CD8-positive, alpha-beta memory T cell (primary cell): ENCODE measurements at regions not wholly inside any gene's neighbourhood (a gene's known extent, or its start where the extent isn't known, plus 50 kb on each side); places are given as distances from the start of the nearest gene placed in this dataset.
A peak's percentile ranks its signal among the peaks of the same experiment; 100 is the strongest.
"Not testable (repeated sequence)": the region's sequence is repeated elsewhere in the genome, so short reads cannot be mapped to it uniquely, and the experiment has no call there.

ENCODE experiments used
- CTCF ChIA-PET: fragments of 350-600 bp; sonication (Branson Sonifier 250); formaldehyde crosslinking; loops from one replicate; lab custom pipeline; 2021; ENCODE audit warnings: antibody characterized with exemption; lab: Charles Lee
- POLR2A ChIA-PET: fragments of 350-600 bp; sonication (Branson Sonifier 250); formaldehyde crosslinking; loops from one replicate; lab custom pipeline; 2021; ENCODE audit warnings: antibody characterized with exemption; lab: Charles Lee
- DNase-seq, 5 donors: peaks; one replicate each; pipeline versions ENCODE4 v3.0.0 to v3.0.0-alpha.2; 2020 to 2022; ENCODE audit warnings: mixed read lengths in 1 of 5
- H3K27ac ChIP-seq: one replicate; pipeline ENCODE4 v1.7.0; 2013; ENCODE audit warnings: low read depth, mild to moderate bottlenecking, low read length, moderate library complexity
- H3K27me3 ChIP-seq: 2 replicates; pipeline ENCODE4 v1.7.0; 2013; ENCODE audit warnings: low read length, mild to moderate bottlenecking; ENCODE audit not compliant: insufficient read depth, poor library complexity, severe bottlenecking
- H3K36me3 ChIP-seq: 2 replicates; pipeline ENCODE4 v1.7.0; 2013; ENCODE audit warnings: mild to moderate bottlenecking, low read length, moderate library complexity; ENCODE audit not compliant: insufficient read depth
- H3K4me1 ChIP-seq: 2 replicates; pipeline ENCODE4 v1.7.0; 2013; ENCODE audit warnings: mild to moderate bottlenecking, low read length, moderate library complexity; ENCODE audit not compliant: insufficient read depth
- H3K4me3 ChIP-seq: 2 replicates; pipeline ENCODE4 v1.7.0; 2013; ENCODE audit warnings: mild to moderate bottlenecking, low read length
- H3K9me3 ChIP-seq: 2 replicates; pipeline ENCODE4 v1.7.0; 2013; ENCODE audit warnings: mild to moderate bottlenecking, low read length
- H3K27ac Mint-ChIP-seq, 8 donors: one replicate each; pipeline ENCODE4 v1.8.0; 2020 to 2021; ENCODE audit warnings: mixed read lengths in 8 of 8, mild to moderate bottlenecking in 6 of 8, inconsistent platforms in 3 of 8, moderate library complexity in 3 of 8
- H3K27me3 Mint-ChIP-seq, 2 donors: one replicate each; pipeline ENCODE4 v1.8.0; 2020 to 2021; ENCODE audit warnings: mixed read lengths in 2 of 2, mild to moderate bottlenecking in 1 of 2, moderate library complexity in 1 of 2
- H3K36me3 Mint-ChIP-seq, 3 donors: one replicate each; pipeline ENCODE4 v1.8.0; 2020 to 2021; ENCODE audit warnings: mixed read lengths in 3 of 3, inconsistent platforms in 1 of 3, mild to moderate bottlenecking in 1 of 3
- H3K4me1 Mint-ChIP-seq, 3 donors: one replicate each; pipeline ENCODE4 v1.8.0; 2020 to 2021; ENCODE audit warnings: mixed read lengths in 3 of 3, inconsistent platforms in 1 of 3, mild to moderate bottlenecking in 1 of 3
- H3K4me3 Mint-ChIP-seq, 7 donors: one replicate each; pipeline ENCODE4 v1.8.0; 2020 to 2021; ENCODE audit warnings: mixed read lengths in 7 of 7, mild to moderate bottlenecking in 6 of 7, moderate library complexity in 4 of 7, inconsistent platforms in 2 of 7
- H3K9me3 Mint-ChIP-seq, 5 donors: one replicate each; pipeline ENCODE4 v1.8.0; 2020 to 2022; ENCODE audit warnings: mixed read lengths in 5 of 5, mild to moderate bottlenecking in 3 of 5, moderate library complexity in 2 of 5, inconsistent platforms in 1 of 5

DNA sequence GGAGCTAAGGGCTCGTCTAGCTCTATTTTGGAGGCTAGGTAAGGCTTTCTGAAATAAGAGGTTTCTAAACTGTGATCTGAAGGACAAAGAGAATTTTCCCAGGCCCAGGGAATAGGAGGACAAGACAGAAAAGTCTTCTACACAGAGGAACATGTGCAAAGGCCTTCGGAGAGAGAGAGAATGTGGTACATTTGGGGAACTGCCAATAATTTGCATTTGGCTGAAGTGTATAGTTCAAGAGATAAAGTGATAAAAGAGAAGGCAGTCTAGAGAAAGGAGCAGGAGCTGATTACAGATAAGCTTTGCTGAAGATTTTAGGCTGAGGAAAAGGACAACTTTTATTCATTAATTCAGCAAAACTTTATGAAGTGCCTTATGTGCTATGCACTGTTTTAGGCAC lies 214.4 kb upstream of the ELL2 start:
- ChIA-PET CTCF (no interaction called here), POLR2A (no interaction called here)
- no peaks in the 10 kb centered on the region for H3K36me3 ChIP-seq
- no peak overlapping the region for H3K4me3 Mint-ChIP-seq
- no peak overlapping the region for H3K4me3 ChIP-seq
- H3K27ac Mint-ChIP-seq = no peak overlapping the region
- peaks cover 3% of the 10 kb centered on the region in 2 donors for H3K27me3 Mint-ChIP-seq
- peaks cover 0 to 2% (median 0%) of the 10 kb centered on the region in 3 donors for H3K36me3 Mint-ChIP-seq
- H3K27ac ChIP-seq = no peak overlapping the region
- H3K4me1 Mint-ChIP-seq = no peaks in the 10 kb centered on the region
- no peaks in the 10 kb centered on the region for H3K27me3 ChIP-seq
- no peaks in the 10 kb centered on the region for H3K9me3 Mint-ChIP-seq
- DNase-seq = no peak
- H3K4me1 ChIP-seq = no peaks in the 10 kb centered on the region
- H3K9me3 ChIP-seq = no peaks in the 10 kb centered on the region

DNA sequence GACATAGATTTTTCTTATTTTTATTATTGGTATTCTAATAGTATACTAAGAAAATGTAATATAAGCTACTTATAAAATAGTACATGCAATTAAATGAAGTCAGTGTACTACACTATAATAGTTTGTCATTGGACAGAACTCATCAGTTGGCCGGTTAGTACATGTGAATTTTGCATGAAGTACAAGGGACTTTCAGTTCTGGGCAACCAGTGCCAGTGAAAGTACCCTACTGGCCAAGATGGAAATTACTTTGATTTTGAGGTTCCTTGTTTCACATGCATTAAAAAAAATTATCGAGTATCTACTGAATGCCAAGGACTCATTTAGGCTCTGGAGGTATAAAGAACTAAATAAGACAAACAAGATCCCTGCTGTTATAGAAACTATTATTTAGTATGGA lies 213.4 kb upstream of the ELL2 start:
- H3K36me3 ChIP-seq = no peaks in the 10 kb centered on the region
- ChIA-PET POLR2A (no interaction called here), CTCF (no interaction called here)
- no peaks in the 10 kb centered on the region for H3K9me3 ChIP-seq
- Mint-ChIP-seq H3K9me3 (no peaks in the 10 kb centered on the region), H3K27ac (no peak overlapping the region), H3K27me3 (peaks cover 3% of the 10 kb centered on the region in 2 donors), H3K4me3 (no peak overlapping the region), H3K4me1 (no peaks in the 10 kb centered on the region), H3K36me3 (peaks cover 0 to 2% (median 0%) of the 10 kb centered on the region in 3 donors)
- H3K27ac ChIP-seq = no peak overlapping the region
- DNase-seq = no peak
- H3K4me3 ChIP-seq = no peak overlapping the region
- H3K4me1 ChIP-seq = no peaks in the 10 kb centered on the region
- no peaks in the 10 kb centered on the region for H3K27me3 ChIP-seq

DNA sequence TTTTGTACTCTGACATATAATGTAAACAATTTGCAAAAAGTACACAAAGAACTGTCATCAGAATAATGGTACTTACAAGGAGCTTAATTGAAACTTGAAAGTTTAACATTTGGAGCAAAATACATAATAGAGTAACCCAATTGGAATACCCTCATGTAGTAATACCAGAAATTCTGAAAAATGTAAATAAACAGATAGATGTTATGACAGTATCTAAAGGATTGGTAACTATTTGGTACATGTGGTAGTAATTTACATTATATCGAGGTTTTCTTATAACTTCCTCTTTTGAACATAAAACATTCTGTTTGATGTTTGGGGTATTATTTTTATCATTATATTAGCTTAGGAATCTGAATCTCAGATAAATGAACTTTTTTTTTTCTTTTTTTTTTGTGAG lies 211.7 kb upstream of the ELL2 start:
- CTCF ChIA-PET = no interaction called here
- H3K27ac Mint-ChIP-seq = no peak overlapping the region
- no peak for DNase-seq

DNA sequence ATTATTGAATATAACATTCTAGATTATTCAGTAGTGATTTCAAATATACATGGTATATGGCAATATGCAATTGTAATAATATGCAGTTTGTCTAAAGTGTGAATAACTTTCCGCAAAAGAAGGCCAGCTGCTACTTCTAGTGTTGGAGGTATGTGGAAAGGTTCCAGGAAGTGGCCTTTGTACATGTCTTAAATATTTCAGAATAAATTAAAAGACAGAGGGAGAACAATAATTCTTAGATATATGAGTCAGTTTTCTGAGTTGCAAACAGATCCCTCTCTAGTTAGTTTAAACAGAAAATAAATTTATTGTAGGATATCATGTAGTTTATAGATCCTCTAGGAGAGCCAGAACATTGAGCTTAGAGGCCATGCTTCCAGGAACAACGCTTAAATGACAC lies 210.8 kb upstream of the ELL2 start:
- H3K27me3 ChIP-seq = no peaks in the 10 kb centered on the region
- Mint-ChIP-seq H3K9me3 (no peaks in the 10 kb centered on the region), H3K27me3 (peaks cover 0 to 2% of the 10 kb centered on the region in 2 donors), H3K4me3 (no peak overlapping the region), H3K4me1 (no peaks in the 10 kb centered on the region), H3K27ac (no peak overlapping the region), H3K36me3 (no peaks in the 10 kb centered on the region)
- no peaks in the 10 kb centered on the region for H3K36me3 ChIP-seq
- H3K27ac ChIP-seq = no peak overlapping the region
- CTCF ChIA-PET = no interaction called here
- no peak overlapping the region for H3K4me3 ChIP-seq
- DNase-seq = no peak
- H3K9me3 ChIP-seq = no peaks in the 10 kb centered on the region
- no peaks in the 10 kb centered on the region for H3K4me1 ChIP-seq
- POLR2A ChIA-PET = no interaction called here

More for the DNA sequence above, 211.7 kb upstream of the ELL2 start:
- POLR2A ChIA-PET = no interaction called here
- Histone ChIP-seq H3K27me3 (no peaks in the 10 kb centered on the region), H3K27ac (no peak overlapping the region), H3K4me3 (no peak overlapping the region), H3K4me1 (no peaks in the 10 kb centered on the region), H3K36me3 (no peaks in the 10 kb centered on the region), H3K9me3 (no peaks in the 10 kb centered on the region)
- peaks cover 2 to 3% of the 10 kb centered on the region in 2 donors for H3K27me3 Mint-ChIP-seq
- no peak overlapping the region for H3K4me3 Mint-ChIP-seq
- no peaks in the 10 kb centered on the region for H3K9me3 Mint-ChIP-seq
- H3K36me3 Mint-ChIP-seq = peaks cover 0 to 2% (median 0%) of the 10 kb centered on the region in 3 donors
- H3K4me1 Mint-ChIP-seq = no peaks in the 10 kb centered on the region

DNA sequence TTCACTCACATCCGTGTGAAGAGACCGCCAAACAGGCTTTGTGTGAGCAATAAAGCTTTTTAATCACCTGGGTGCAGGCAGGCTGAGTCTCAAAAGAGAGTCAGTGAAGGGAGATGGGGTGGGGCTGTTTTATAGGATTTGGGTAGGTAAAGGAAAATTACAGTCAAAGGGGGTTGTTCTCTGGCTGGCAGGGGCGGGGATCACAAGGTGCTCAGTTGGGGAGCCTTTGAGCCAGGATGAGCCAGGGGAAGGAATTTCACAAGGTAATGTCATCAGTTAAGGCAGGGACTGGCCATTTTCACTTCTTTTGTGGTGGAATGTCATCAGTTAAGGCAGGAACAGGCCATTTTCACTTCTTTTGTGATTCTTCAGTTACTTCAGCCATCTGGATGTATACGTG lies 210.3 kb upstream of the ELL2 start:
- POLR2A ChIA-PET, H3K4me1 ChIP-seq, DNase-seq, H3K4me1 Mint-ChIP-seq, H3K27ac ChIP-seq, H3K36me3 ChIP-seq, H3K27me3 Mint-ChIP-seq, H3K9me3 Mint-ChIP-seq, H3K27ac Mint-ChIP-seq, H3K9me3 ChIP-seq, H3K4me3 Mint-ChIP-seq, CTCF ChIA-PET, H3K4me3 ChIP-seq, H3K36me3 Mint-ChIP-seq, H3K27me3 ChIP-seq: not testable (repeated sequence)

DNA sequence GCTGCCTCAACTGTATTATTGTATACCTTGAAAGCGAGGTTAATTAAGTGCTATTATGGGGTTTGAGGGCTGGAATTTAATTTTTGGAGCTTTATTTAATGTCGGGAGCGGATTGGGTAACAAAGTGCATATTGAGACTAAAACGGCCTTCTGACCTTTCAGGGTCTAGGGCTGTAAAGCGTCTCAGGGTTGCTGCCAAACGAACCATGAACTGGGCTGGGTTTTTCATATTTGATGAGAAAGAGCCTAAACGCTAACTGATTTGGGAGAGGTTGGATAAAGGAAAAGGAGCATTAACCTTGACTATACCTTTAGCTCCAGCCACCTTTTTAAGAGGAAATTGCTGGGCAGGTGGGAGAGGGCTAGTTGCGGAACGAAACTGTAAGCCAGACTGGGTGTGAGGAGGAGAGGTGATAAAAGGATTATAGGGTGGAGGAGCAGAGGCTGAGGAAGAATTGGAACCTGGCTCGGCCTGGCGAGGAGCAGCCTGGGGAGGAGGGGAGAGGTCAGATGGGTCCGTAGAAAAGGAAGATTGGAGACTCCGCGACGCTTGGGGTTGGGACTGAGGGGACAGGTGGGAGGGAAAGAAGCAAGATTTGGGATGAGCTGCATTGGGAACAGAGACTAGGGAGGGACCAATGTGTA lies 209.0 kb upstream of the ELL2 start:
- H3K9me3 ChIP-seq, DNase-seq, H3K4me1 ChIP-seq, H3K4me3 ChIP-seq, H3K27ac Mint-ChIP-seq, POLR2A ChIA-PET, H3K36me3 ChIP-seq, CTCF ChIA-PET, H3K27me3 ChIP-seq, H3K36me3 Mint-ChIP-seq, H3K27ac ChIP-seq, H3K9me3 Mint-ChIP-seq, H3K4me1 Mint-ChIP-seq, H3K27me3 Mint-ChIP-seq, H3K4me3 Mint-ChIP-seq: not testable (repeated sequence)

DNA sequence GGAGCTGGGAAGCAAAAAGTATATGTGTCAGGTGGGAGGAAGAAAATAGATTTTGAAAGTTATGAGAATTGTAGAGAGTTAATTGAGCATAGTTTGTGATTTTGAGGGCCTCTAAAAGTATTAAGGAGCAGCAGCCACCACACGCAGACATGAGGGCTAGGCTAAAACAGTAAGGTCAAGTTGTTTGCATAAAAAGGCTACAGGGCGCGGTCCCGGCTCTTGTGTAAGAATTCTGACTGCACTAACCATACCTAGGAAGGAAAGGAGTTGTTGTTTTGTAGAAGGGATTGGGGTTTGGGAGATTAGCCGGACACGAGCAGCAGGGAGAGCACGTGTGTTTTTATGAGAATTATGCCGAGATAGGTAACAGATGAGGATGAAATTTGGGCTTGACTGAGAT lies 207.2 kb upstream of the ELL2 start:
- H3K9me3 Mint-ChIP-seq, H3K4me1 ChIP-seq, H3K9me3 ChIP-seq, H3K4me3 Mint-ChIP-seq, DNase-seq, POLR2A ChIA-PET, H3K27me3 ChIP-seq, CTCF ChIA-PET, H3K4me1 Mint-ChIP-seq, H3K36me3 Mint-ChIP-seq, H3K4me3 ChIP-seq, H3K27ac Mint-ChIP-seq, H3K36me3 ChIP-seq, H3K27ac ChIP-seq, H3K27me3 Mint-ChIP-seq: not testable (repeated sequence)

DNA sequence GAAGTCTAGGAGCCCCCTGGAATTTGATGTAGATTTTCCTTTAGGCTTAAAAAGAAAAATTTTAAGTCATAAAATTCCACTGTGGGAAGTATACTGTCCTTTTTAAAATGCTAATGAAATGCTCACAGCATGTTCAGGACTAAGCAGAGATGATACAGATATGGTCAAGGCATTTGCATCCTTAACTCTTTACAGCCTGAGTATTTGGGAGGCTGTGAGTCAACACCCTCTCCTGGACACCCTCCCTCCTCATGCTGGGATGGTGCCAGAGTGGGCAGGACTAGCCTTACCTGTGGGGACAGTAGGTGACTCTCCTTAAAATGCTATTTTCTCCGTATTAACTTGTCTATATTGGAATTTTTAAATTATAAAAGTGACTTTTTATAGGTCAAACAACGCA lies 197.4 kb upstream of the ELL2 start:
- H3K27ac Mint-ChIP-seq = no peak overlapping the region
- no peaks in the 10 kb centered on the region for H3K4me1 Mint-ChIP-seq
- Histone ChIP-seq H3K9me3 (no peaks in the 10 kb centered on the region), H3K36me3 (no peaks in the 10 kb centered on the region), H3K4me3 (no peak overlapping the region), H3K4me1 (no peaks in the 10 kb centered on the region), H3K27me3 (no peaks in the 10 kb centered on the region), H3K27ac (no peak overlapping the region)
- H3K27me3 Mint-ChIP-seq = peaks cover 8 to 16% of the 10 kb centered on the region in 2 donors
- H3K9me3 Mint-ChIP-seq = no peaks in the 10 kb centered on the region
- H3K4me3 Mint-ChIP-seq = no peak overlapping the region
- CTCF ChIA-PET = no interaction called here
- H3K36me3 Mint-ChIP-seq = no peaks in the 10 kb centered on the region
- POLR2A ChIA-PET = no interaction called here
- no peak for DNase-seq

DNA sequence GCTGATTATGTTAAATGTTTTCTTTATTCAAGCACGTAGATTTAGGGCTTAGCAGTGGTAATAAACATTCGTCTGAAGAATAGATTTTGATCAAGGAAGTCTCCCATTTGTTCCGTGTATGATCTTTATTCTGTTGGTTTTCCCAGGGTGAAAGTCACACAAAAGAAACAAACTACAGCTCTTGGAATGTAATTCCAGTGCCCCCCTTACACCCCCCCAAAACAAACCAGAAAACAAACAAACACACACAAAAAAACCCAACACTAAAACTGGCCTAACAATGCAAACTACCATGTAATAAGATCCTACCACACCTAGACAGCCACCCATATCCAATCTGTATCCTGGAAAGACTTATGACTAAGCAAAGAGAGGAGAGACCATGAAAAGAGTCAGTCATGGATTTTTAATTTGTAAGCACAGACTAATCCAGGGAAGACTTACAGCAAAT lies 196.2 kb upstream of the ELL2 start:
- H3K36me3 ChIP-seq = no peaks in the 10 kb centered on the region
- H3K4me3 ChIP-seq = no peak overlapping the region
- H3K4me1 ChIP-seq = no peaks in the 10 kb centered on the region
- DNase-seq = no peak
- no peaks in the 10 kb centered on the region for H3K9me3 Mint-ChIP-seq
- ChIA-PET POLR2A (no interaction called here), CTCF (no interaction called here)
- no peaks in the 10 kb centered on the region for H3K9me3 ChIP-seq
- H3K27me3 ChIP-seq = no peaks in the 10 kb centered on the region
- H3K27me3 Mint-ChIP-seq = peaks cover 8 to 15% of the 10 kb centered on the region in 2 donors
- no peaks in the 10 kb centered on the region for H3K4me1 Mint-ChIP-seq
- H3K4me3 Mint-ChIP-seq = no peak overlapping the region
- no peaks in the 10 kb centered on the region for H3K36me3 Mint-ChIP-seq
- H3K27ac Mint-ChIP-seq = peak overlapping the region in 1 of 8 donors; percentile 2
- no peak overlapping the region for H3K27ac ChIP-seq
